Fibroblast of the aortic adventitia (primary cell): ENCODE measurements at regions not wholly inside any gene's neighbourhood (a gene's known extent, or its start where the extent isn't known, plus 50 kb on each side); places are given as distances from the start of the nearest gene placed in this dataset.

Source experiments
- DNase-seq: peaks from one replicate; pipeline ENCODE4 v3.0.0-alpha.2; 2010; ENCODE audit warnings: low read depth
- H3K4me3 ChIP-seq: 2 replicates; pipeline ENCODE4 v1.5.1; 2011; ENCODE audit warnings: low read depth, mild to moderate bottlenecking, control low read depth, low read length, moderate library complexity
- TF ChIP-seq, protein P1 (sequence below): IDR thresholded peaks from 2 replicates; pipeline ENCODE4 v1.5.1; 2011; ENCODE audit warnings: mild to moderate bottlenecking, low read length, control low read depth, inconsistent platforms; ENCODE audit not compliant: insufficient read depth

DNA sequence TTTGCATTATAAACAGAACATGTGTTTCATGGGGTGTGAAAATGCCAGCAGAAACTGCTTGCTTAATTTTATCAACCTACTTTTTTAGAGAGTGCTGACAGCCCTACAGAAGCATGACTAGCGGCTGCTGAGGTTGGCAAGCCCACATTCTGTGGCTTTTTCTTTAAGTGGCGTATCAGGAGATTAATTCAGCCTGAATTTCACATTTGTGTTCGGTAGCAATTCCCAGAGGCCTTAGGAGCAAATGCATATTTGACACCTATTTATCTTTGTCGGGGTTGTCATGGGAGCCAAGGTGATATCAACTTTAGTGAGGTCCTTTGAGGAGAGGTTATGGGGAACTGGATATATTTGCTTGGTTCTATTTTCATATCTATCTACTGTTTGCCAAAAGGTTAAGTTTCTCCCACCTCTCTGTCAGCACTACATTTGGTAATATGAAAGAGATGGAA, 140.9 kb downstream of the KCNJ2 start:
- TF ChIP-seq, protein P1, sequence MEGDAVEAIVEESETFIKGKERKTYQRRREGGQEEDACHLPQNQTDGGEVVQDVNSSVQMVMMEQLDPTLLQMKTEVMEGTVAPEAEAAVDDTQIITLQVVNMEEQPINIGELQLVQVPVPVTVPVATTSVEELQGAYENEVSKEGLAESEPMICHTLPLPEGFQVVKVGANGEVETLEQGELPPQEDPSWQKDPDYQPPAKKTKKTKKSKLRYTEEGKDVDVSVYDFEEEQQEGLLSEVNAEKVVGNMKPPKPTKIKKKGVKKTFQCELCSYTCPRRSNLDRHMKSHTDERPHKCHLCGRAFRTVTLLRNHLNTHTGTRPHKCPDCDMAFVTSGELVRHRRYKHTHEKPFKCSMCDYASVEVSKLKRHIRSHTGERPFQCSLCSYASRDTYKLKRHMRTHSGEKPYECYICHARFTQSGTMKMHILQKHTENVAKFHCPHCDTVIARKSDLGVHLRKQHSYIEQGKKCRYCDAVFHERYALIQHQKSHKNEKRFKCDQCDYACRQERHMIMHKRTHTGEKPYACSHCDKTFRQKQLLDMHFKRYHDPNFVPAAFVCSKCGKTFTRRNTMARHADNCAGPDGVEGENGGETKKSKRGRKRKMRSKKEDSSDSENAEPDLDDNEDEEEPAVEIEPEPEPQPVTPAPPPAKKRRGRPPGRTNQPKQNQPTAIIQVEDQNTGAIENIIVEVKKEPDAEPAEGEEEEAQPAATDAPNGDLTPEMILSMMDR = no peak
- H3K4me3 ChIP-seq = no peak overlapping the region
- no peak for DNase-seq

DNA sequence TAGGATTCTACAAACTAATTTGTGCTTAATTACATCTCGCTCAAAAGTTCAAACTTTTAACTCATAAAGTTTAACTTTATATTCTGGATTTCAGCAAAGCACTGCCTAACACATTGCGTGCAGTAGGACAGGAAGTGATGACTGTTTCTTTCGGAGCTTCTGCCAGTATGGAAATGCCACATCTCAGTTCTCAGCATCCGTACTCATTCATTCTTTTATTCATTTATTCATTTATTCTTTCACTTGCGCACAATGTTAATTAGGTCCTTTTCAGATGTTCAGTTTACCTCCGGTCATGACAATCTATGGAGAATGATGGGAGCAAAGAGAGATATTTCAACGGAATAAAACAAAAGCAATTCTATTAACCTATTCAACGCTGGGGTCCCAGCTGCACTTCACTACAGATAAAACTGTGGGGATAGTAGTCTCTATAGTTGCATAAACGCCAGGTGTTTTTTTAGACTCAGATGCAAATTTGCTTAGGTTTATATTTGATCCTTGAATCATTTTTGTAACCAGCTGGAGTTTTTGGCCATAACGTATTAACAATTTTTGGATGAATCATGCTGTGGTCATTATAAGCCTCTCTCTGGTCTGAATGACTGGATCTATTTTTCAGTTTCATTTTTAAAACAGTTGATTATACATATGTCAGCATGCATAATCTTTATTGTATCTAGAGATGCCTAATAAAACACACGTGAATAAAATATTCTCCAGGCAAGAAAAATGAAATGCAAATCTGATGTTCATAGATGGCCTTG, 143.9 kb downstream of the KCNJ2 start:
- TF ChIP-seq, protein P1 = no peak
- H3K4me3 ChIP-seq = no peak overlapping the region
- no peak for DNase-seq

GRCh38 chr17:70314096-70314495, 144.8 kb downstream of the KCNJ2 start:
- TF ChIP-seq, protein P1 = no peak
- no peak for DNase-seq
- H3K4me3 ChIP-seq = no peak overlapping the region

- TF ChIP-seq, protein P1 = no peak
- DNase-seq = no peak
- no peak overlapping the region for H3K4me3 ChIP-seq
These were observed 145.2 kb downstream of the KCNJ2 start for GRCh38 chr17:70314506-70314905.

DNA sequence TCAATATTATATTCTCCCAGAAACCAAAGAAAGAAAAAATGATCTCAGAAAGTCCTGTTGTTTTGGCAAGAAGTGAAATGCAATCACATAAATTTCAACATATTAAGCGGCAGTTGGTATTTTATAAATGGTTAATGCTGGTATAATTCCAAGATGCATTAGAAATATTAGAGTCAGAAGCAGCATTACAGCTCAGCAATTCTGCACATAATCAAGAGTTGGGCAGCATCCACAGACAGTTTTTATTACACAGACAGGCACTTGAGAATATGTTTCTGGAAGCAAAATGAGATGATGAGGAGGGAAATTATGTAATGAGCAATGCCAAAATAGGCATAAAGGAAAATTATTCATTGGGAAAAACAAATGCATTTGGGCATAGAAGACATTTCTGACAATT, 148.1 kb downstream of the KCNJ2 start:
- no peak for DNase-seq
- TF ChIP-seq, protein P1 = no peak
- no peak overlapping the region for H3K4me3 ChIP-seq

DNA sequence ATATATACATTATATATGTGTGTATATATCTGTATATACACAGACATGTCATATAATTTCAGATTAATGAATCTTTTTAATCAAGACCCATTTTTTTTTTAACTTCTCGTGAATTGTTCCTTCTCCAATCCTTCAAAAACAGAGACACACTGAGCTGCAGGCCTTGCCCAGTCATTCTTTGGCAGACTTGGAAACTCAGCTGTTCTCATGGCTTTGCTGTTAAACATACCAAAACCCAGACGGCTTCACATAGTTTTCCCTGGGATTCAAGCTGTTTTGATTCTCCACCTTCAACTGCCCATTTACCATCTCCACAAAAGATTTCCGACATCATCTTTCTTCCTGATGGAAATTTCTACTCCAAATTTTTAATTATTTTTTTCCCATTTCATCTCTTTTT, 148.7 kb downstream of the KCNJ2 start:
- no peak for DNase-seq
- no peak overlapping the region for H3K4me3 ChIP-seq
- TF ChIP-seq, protein P1 = no peak

GRCh38 chr17:70319516-70319915, 150.2 kb downstream of the KCNJ2 start:
- DNase-seq = no peak
- H3K4me3 ChIP-seq = no peak overlapping the region

More at GRCh38 chr17:70319516-70319915, 150.2 kb downstream of the KCNJ2 start:
- TF ChIP-seq, protein P1 = no peak
